ENCODE measurements at regions not wholly inside any gene's neighbourhood (a gene's known extent, or its start where the extent isn't known, plus 50 kb on each side); places are given as distances from the start of the nearest gene placed in this dataset.
"Not testable (repeated sequence)": the region's sequence is repeated elsewhere in the genome, so short reads cannot be mapped to it uniquely, and the experiment has no call there.

- peak; percentile 71 for DNase-seq (ENCODE audit: low spot score)
Measured at GRCh38 chr14:22386924-22387775, 201.9 kb downstream of the DAD1 start.

- no peak for DNase-seq (ENCODE audit: low spot score)
Measured at GRCh38 chr14:22384974-22385526, 204.0 kb downstream of the DAD1 start.

DNA sequence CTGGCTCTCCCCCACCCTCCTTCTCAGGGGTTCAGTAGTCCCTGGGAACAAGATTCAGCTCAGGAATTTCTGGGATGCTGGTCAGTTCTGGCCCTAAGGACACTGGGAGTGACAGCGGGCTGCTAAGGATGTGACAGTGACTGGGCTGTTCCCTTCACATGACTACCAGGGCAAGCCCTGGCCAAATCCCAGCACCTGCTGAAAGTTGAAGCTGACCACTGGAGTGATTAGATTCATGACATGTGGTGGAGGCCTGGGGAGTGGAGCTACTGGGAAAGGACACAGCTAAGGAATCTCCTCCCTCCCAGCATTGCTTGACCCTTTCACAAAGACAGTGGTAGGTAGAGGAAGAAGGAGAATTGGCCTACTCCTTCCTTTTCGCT is 204.9 kb downstream of the DAD1 start:
- DNase-seq (ENCODE audit: low spot score), result no peak

GRCh38 chr14:22383515-22384166 is 205.4 kb downstream of the DAD1 start:
- DNase-seq (ENCODE audit: low spot score), result no peak

DNA sequence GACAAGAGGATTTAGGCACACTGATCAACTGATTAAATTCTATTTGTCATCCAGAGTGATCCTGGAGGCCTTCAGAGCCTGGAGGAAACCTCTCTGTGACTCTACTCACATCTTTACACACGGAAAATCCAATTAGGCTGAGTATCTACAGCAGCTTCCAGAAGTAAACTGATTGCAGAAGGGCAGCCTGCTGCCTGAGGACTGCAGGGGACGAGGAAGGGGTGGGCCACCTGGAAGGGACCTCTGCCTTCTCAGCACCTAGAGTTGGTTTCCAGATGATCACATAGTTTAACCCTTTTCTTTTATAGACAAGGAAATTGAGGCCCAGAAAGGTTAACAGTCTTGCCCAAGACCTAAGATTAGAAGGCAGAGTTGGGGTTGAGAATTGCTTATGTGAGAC is 206.1 kb downstream of the DAD1 start:
- no peak for DNase-seq (ENCODE audit: low spot score)

DNA sequence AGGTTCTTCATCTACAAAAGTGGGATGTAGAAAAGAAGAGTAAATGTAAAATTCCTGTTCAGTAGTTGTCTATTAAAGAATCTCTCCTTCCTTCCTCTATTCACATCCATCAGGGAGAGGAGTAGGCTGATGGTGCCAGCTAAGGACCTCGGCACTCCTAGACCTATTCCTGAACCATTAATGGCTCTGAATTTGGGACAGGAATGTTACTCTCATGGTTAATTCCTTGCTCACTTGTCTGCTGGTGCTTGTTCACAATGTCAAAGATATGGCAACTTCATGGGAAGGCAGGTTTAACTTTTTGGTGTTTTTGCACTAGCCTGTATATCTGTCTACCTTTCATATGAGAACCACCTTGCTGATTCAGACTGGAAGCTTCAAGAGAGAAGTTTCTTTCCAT is 206.6 kb downstream of the DAD1 start:
- no peak for DNase-seq (ENCODE audit: low spot score)

- DNase-seq (ENCODE audit: low spot score), result no peak
Measured at GRCh38 chr14:22381766-22382165, 207.3 kb downstream of the DAD1 start.

- DNase-seq (ENCODE audit: low spot score), result no peak
Measured at GRCh38 chr14:22381408-22381760, 207.6 kb downstream of the DAD1 start.

GRCh38 chr14:22380571-22381407 is 208.2 kb downstream of the DAD1 start:
- no peak for DNase-seq (ENCODE audit: low spot score)

DNA sequence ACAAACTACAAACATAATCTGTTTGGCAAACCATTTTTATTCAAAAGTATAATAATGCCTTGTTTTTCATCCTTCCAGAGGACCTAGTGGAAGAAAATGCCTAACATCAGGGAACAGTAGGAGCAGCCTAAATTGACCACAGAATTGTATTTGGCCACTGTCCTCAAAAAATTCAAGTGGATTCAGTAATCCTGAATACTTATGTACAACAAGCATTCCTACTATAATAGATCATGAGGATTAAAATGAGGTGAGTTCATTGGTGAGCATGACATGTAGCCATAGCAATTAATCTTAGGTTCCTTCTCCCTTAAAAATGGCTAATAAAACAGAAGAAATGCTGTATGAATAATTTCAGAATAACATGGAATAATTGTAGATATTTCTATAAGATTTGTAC is 209.3 kb downstream of the DAD1 start:
- no peak for DNase-seq (ENCODE audit: low spot score)

DNA sequence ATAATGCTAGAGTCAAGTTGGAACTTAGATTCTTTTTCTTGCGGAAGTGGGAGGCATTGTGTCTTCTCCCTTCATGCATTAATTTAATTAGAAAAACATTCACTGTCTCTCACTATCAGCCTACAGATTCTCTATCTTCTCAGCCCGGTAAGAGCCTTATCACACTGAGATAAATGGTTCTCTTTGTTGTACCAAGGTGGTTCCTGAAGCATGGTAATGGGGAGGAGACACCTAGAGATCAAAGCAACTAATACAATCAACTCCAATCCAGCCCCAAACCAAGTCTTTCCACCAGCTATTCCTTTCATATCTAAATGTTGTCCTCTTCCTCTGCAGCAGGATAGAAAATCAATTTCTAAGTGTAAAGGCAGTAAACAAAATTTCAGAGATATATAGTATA is 210.8 kb downstream of the DAD1 start:
- no peak for DNase-seq (ENCODE audit: low spot score)

GRCh38 chr14:22375321-22375930 is 213.6 kb downstream of the DAD1 start:
- no peak for DNase-seq (ENCODE audit: low spot score)

DNA sequence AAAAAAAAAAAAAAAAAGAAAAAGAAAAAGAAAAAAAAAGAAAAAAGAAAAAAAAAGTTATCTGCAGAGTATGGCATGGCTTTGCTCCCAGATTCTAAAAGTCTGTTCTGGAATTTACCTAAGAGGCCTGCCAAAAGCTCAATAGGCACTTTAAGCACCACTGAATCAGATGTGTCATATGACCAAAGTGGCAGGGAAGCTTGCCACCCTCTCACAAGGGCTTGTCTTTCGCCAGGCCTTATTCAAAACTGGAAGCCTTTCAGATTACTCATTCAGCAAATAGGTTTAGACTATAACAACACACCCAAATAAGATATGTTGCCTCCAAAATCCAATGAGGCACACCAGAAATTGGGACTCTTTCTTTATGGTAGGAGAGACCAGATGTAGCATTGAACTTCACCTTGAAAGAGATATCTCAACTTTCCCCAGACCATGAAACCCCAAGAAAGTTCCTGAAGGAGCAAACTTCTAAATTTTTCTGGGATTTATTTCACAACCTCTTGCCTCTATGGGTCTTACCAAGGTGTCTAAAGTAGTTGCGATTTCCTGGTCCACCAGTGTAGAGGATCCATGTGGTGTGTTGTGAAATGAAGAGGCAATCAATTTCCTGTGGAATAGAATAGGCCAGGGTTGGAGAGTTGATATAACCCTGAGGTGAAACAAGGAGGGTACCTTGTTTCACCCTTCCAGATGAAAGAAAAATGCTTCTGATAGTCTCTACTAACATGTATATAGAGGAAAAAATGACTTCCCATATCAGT is 218.8 kb downstream of the DAD1 start:
- DNase-seq (ENCODE audit: low spot score), result no peak

GRCh38 chr14:22358726-22359125 is 230.3 kb downstream of the DAD1 start:
- no peak for DNase-seq (ENCODE audit: low spot score)

- not testable (repeated sequence) for DNase-seq (ENCODE audit: low spot score)
Measured at GRCh38 chr14:22349281-22349680, 239.7 kb downstream of the DAD1 start.

GRCh38 chr14:22344673-22345072 is 244.4 kb downstream of the DAD1 start:
- DNase-seq (ENCODE audit: low spot score), result no peak

DNA sequence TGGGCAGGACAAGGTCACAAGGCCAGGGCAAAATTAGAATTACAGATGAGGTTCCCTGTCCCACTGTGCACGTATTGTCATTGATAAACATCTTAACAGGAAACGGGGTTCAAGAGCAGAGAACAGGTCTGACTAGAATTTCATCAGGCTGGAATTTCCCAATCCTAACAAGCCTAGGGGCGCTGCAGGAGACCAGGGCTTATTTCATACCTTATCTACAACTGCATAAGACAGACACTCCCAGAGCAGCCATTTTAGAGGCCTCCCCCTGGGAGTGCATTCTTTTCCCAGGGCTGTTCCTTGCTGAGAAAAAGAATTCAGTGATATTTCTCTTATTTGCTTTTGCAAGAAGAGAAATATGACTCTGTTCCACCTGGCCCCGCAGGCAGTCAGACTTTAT is 244.8 kb downstream of the DAD1 start:
- DNase-seq (ENCODE audit: low spot score), result not testable (repeated sequence)

DNA sequence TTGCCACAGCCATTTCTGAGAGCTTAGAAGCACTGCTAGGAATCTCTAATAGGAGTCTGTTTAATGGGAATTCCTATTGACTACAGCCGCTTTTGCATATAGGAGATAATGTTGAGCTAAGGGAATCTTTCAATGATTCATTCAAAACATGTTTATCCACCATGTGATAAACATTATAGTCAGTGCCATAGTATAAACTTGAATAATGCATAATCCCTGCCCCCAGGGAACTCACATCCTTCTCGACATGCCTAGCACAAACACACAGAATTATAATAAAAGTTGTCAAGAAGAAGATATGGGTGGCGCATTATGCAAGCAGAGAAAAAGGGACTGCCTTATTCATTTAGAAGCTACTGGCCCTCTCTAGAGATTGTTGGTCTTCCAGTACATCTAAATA is 248.0 kb downstream of the DAD1 start:
- DNase-seq (ENCODE audit: low spot score), result no peak

DNA sequence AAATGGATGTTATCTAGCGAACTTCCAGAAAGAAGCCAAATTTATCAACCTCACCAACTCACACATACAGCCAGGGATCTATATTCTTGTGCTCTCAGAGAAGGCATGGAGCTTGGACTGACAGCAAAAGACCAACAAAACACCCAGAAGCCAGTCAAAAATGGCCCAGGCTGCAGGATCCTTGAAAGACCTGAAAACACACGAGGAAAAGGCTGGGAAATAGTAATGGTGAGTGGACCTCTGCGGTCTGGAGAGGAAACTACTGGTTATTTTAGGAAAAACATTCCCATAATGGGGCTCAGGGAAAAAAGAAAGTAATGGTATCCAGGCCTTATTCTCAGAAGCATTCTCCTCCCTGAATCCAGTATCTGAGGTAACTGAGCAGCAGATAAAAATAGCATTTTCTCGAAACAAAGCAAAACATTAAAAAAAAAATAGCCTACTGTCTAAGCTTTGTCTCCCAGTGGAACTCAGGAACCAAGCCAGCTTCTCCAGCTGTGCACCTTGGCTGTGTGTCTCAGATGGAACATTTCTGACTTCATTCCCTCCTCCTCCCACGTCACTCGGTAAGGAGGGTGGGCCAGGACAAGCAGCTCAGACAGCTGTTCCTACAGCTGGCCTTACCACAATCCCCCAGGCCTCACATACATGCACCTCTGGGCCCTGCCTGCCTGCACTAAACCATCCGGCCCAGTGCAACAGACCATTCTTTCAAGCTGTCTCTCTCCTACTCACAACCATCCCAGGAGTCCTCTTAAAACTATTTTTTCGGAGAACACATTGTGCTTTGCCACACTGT is 249.9 kb downstream of the DAD1 start:
- peak; percentile 8 for DNase-seq (ENCODE audit: low spot score)

DNA sequence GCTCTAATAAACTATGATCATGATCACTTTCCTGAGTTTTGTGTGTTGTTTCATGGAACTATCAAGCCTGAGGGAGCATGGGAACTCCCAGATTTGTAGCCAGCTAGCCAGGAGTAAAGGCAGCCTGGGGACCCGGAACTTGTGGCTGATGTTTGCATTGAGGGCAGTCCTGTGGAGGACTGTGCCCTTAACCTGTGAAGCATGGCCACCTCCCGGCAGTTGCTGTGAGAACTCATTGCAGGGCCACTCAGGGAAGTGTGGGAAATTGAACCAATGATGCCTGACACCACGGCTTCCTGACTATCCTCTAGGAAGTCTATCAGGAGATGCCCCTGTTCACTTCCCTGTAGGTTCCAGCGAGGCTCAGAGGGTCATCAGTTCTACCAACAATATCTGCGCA is 250.6 kb downstream of the DAD1 start:
- DNase-seq (ENCODE audit: low spot score), result no peak

- DNase-seq (ENCODE audit: low spot score), result no peak
Measured at GRCh38 chr14:22337938-22338337, 251.1 kb downstream of the DAD1 start.

Measured in AG08396 (cell line).